Heart right ventricle (tissue), 16 donors: ENCODE measurements at regions not wholly inside any gene's neighbourhood (a gene's known extent, or its start where the extent isn't known, plus 50 kb on each side); places are given as distances from the start of the nearest gene placed in this dataset.

Experiments used
- ATAC-seq, 8 donors: fragments of 200-7000 bp; cut with Tn5 transposase; one replicate each; pipeline ENCODE4 v1.9.1; 2020; ENCODE audit warnings: mild to moderate bottlenecking in 8 of 8, moderate library complexity in 8 of 8, moderate number of reproducible peaks in 1 of 8
- DNase-seq, 2 donors: peaks; one replicate each; pipeline ENCODE4 v3.0.0-alpha.2; 2020
- H3K27ac ChIP-seq, 10 donors: fragments of 200-600 bp; sonication (generic) in 2 of 10; one replicate each; pipeline versions ENCODE4 v1.5.0 to v1.8.0; 2020 to 2022; ENCODE audit warnings: mild to moderate bottlenecking in 3 of 10
- H3K27me3 ChIP-seq, 7 donors: fragments of 200-600 bp; one replicate each; pipeline ENCODE4 v1.8.0; 2021 to 2022; ENCODE audit warnings: mild to moderate bottlenecking in 2 of 7
- H3K36me3 ChIP-seq, 9 donors: fragments of 200-600 bp; sonication (generic) in 1 of 9; one replicate each; pipeline versions ENCODE4 v1.5.0 to v1.8.0; 2020 to 2022; ENCODE audit warnings: mild to moderate bottlenecking in 2 of 9
- H3K4me1 ChIP-seq, 9 donors: fragments of 200-600 bp; sonication (generic) in 1 of 9; one replicate each; pipeline versions ENCODE4 v1.5.0 to v1.8.0; 2020 to 2022; ENCODE audit warnings: mild to moderate bottlenecking in 4 of 9
- H3K4me3 ChIP-seq, 10 donors: fragments of 200-600 bp; sonication (generic) in 2 of 10; one replicate each; pipeline versions ENCODE4 v1.5.0 to v1.8.0; 2020 to 2022; ENCODE audit warnings: mild to moderate bottlenecking in 7 of 10, moderate library complexity in 2 of 10
- H3K9me3 ChIP-seq, 11 donors: fragments of 200-600 bp in 10 of 11; sonication (generic) in 2 of 11; one replicate each; pipeline versions ENCODE4 v1.5.0 to v1.8.0; 2013 to 2022; ENCODE audit warnings: mild to moderate bottlenecking in 2 of 11, control low read depth in 1 of 11, moderate library complexity in 1 of 11
- CTCF ChIP-seq, 9 donors: fragments of 200-600 bp; sonication (generic) in 2 of 9; IDR thresholded peaks; one replicate each; pipeline versions ENCODE4 v1.5.0 to v1.8.0; 2021 to 2022; ENCODE audit warnings: antibody characterized with exemption in 9 of 9, mild to moderate bottlenecking in 5 of 9, moderate library complexity in 1 of 9
- WGBS, 2 donors: extraction: QIAGEN DNeasy Blood & Tissue Kit; methylation state at CpG; one replicate each; pipeline ENCODE4 v1.1.7; 2013; ENCODE audit warnings: inconsistent platforms in 1 of 2; 5-methylcytosine and 5-hydroxymethylcytosine counted together
- intact Hi-C, 10 donors: fragments of 100-400 bp; cut with DNase I; formaldehyde crosslinking; loops; one replicate each; pipeline versions ENCODE4 v1.11.1 to v1.14.2; 2022
- donor health status: Arrhythmogenic right ventricular cardiomyopathy.
- donor health status: ischemic (EF 13 %, LVEDD 7.1; RV severe dilation, severe dysfunction).
- donor health status: healthy with polysubstance abuse.
- donor health status: DM: no; HTN: yes; CAD: no.
- donor health status: DM: no; HTN: no; CAD: no.
- donor health status: ischemic (EF 25% LVEDD 6.9; RV normal size, moderate dysfunction).
- donor health status: ischemic (EF 25% LVEDD 5.7; RV mildly dilated, moderate dysfunction).
- donor health status: healthy.
- donor health status: DM: yes; HTN: yes; CAD: no.
- donor health status: Ischemic cardiomyopathy.
- donor health status: ischemic (EF 35%, LVEDD 5.7; RV mildly dilated, moderate dysfunction).
- donor health status: nonischemic (EF 11% LVEDD 7.7; RV severe dilation, severe dysfunction).
- donor health status: DM: yes; HTN: yes; CAD: no.
- donor health status: PGD.
- donor health status: ischemic (EF 29% LVEDD 5.4; RV normal size, mild dysfunction).
- donor health status: nonischemic (EF 23%, LVEDD 6.1; RV moderate dilation, normal function).

DNA sequence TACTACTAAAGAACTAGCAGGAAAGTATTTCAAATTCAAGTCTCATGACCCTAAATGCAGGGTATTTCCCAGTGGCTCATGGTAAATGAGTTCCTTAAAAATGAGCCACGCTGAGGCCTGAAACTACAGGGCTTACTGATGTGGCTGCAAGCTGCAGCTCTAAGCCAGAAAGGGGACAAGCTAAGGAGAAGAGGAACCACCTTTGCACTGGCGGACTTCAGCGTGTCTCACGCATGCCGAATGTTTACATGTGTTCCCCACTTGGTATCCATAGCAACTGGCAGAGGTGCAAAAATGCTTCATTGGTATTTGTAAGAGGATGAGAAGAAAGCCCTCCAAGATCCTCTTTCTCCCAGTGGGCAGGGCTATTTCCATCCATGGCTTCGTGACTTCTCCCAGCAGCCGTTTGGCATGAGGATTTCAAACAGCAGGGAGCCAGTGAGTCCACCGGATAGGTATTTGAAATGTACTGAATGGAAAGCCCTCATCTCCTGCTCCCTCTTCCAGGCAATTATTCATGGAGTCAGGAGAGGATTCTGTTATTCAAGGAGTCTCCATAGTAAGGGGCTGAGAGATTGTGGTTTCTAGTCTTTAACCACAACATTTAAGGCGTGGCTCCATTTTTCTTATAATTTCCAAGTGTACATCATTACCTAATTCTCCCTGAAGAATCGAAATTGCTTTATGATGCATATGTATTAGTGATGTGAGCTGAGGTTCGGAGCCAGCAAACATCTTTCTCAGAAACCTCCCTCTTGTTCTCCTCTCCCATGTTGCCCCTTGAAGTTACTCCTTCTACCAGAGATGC lies 55.3 kb upstream of the CD44 start:
- Histone ChIP-seq H3K4me3 (no peak overlapping the region), H3K36me3 (no peaks in the 10 kb centered on the region), H3K27me3 (no peaks in the 10 kb centered on the region), H3K27ac (peak overlapping the region in 6 of 10 donors; percentile 15 to 83 (median 34)), H3K4me1 (peaks cover 5 to 75% (median 59%) of the 10 kb centered on the region in 9 donors), H3K9me3 (no peaks in the 10 kb centered on the region)
- peak; percentile 30 to 60 (median 45) for ATAC-seq
- WGBS, 2 donors: 37 to 65% methylated on average over 11 of the region's 11 CpGs
- DNase-seq: peak; percentile 33 to 64
- no peak for TF ChIP-seq CTCF (IDR thresholded peaks at IDR 0.05)
- intact Hi-C loops: loop anchor here in 2 of 10 donors (10.0 kb wide), 1 partner anchor 51 kb away; the partner anchor contains the start of gene CD44 (in 2 of the 2)

GRCh38 chr11:35084817-35085440 lies 54.0 kb upstream of the CD44 start:
- TF ChIP-seq CTCF (IDR thresholded peaks at IDR 0.05): no peak
- 78 to 93% methylated on average over 3 of the region's 3 CpGs for WGBS, 2 donors
- Histone ChIP-seq H3K4me1 (peaks cover 5 to 74% (median 64%) of the 10 kb centered on the region in 9 donors), H3K36me3 (no peaks in the 10 kb centered on the region), H3K9me3 (no peaks in the 10 kb centered on the region), H3K27me3 (no peaks in the 10 kb centered on the region), H3K4me3 (no peak overlapping the region), H3K27ac (peak overlapping the region in 1 of 10 donors; percentile 7)
- ATAC-seq (no peak), DNase-seq (no peak)
- intact Hi-C loops: loop anchor here in 3 of 10 donors (5.0 to 10.0 kb wide), 2 partner anchors 50 to 72 kb away; partner anchors contain the start of gene CD44 (in 2 of the 3)

DNA sequence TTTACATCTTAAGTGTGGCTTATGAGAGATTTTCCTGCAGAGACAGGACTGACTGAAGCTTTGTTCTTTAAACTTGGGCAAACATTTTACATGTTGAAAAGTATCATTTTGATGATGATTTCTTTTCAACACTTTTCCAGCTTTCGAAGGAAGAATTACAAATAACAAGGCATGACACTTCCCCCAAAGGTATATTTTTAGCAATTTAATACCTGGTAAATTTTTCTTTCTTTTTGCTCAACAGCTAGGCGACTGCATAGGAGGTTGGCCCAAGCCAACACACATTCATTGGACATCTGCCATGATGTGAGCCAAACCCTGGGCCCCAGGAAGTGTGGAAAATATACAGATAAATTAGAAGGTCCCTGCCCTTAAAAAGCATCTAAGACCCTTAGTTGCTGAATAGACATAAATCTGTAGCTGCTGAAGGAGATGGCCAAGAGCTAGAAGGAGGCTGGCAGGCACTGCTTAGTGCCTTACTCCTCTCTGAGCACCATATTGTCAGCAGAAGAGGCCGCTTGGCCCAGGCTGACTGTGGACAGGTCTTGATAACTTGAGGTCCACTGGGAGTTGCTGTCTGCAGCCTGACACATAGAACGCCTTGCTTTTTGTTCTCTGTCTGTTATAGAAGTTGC lies 53.3 kb upstream of the CD44 start:
- intact Hi-C loops: loop anchor here in 3 of 10 donors (5.0 to 10.0 kb wide), 2 partner anchors 49 to 72 kb away; partner anchors contain the start of gene CD44 (in 2 of the 3)
- Histone ChIP-seq H3K4me1 (peaks cover 5 to 74% (median 64%) of the 10 kb centered on the region in 9 donors), H3K4me3 (no peak overlapping the region), H3K27ac (peak overlapping the region in 1 of 10 donors; percentile 15), H3K27me3 (no peaks in the 10 kb centered on the region), H3K9me3 (no peaks in the 10 kb centered on the region), H3K36me3 (no peaks in the 10 kb centered on the region)
- 67 to 68% methylated on average over 4 of the region's 4 CpGs for WGBS, 2 donors
- DNase-seq (peak in 1 of 2 donors; percentile 34), ATAC-seq (peak in 3 of 8 donors; percentile 13 to 35 (median 18))
- no peak for TF ChIP-seq CTCF (IDR thresholded peaks at IDR 0.05)

DNA sequence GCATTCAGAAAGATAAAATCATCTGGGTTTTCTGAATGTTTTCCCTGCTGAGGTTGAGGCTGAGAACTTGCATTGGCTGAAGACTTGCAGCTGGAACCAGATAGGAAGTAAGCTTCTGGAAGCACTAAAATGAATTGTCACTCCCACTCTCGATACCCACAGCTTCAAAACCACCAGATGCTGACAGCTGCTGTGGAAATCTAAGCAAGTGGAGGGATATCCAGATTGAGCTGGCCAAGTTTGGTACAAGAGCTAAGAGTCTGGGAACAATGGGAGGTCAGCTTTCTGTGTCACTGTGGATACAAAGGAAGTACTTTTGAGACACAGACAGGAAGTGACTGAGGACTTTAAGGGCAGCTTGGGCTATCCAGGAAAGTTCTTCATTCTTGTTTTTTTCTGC lies 51.3 kb upstream of the CD44 start:
- no peak for TF ChIP-seq CTCF (IDR thresholded peaks at IDR 0.05)
- Histone ChIP-seq H3K4me1 (peaks cover 5 to 66% (median 59%) of the 10 kb centered on the region in 9 donors), H3K9me3 (no peaks in the 10 kb centered on the region), H3K27ac (peak overlapping the region in 9 of 10 donors; percentile 32 to 77 (median 50)), H3K27me3 (no peaks in the 10 kb centered on the region), H3K4me3 (no peak overlapping the region), H3K36me3 (no peaks in the 10 kb centered on the region)
- intact Hi-C loops: loop anchor here in 3 of 10 donors (5.0 to 10.0 kb wide), 2 partner anchors 47 to 70 kb away; partner anchors contain the start of gene CD44 (in 2 of the 3)
- ATAC-seq (peak; percentile 64 to 89 (median 81)), DNase-seq (peak in 1 of 2 donors; percentile 77)
- WGBS, 2 donors: 28 to 43% methylated on average over 1 of the region's 1 CpG
